Right cardiac atrium (tissue), 5 donors: ENCODE measurements at regions not wholly inside any gene's neighbourhood (a gene's known extent, or its start where the extent isn't known, plus 50 kb on each side); places are given as distances from the start of the nearest gene placed in this dataset.

Experiments used
- ATAC-seq, 2 donors: fragments of 200-7000 bp; cut with Tn5 transposase; one replicate each; pipeline versions ENCODE4 v1.8.0 to v1.9.1; 2020; ENCODE audit warnings: moderate library complexity in 2 of 2, mild to moderate bottlenecking in 1 of 2
- DNase-seq, 3 donors: peaks; one replicate each; pipeline ENCODE4 v3.0.0-alpha.2; 2020
- H3K27ac ChIP-seq: one replicate; pipeline ENCODE4 v1.5.1; 2013; ENCODE audit warnings: mild to moderate bottlenecking, low read length, control low read depth, moderate library complexity
- H3K27me3 ChIP-seq: one replicate; pipeline ENCODE4 v1.6.1; 2013; ENCODE audit not compliant: control insufficient read depth, insufficient read depth
- H3K4me1 ChIP-seq: one replicate; pipeline ENCODE4 v1.6.1; 2013; ENCODE audit warnings: low read length; ENCODE audit not compliant: control insufficient read depth, insufficient read depth
- H3K4me3 ChIP-seq: one replicate; pipeline ENCODE4 v1.5.1; 2013; ENCODE audit warnings: low read length, control low read depth
- H3K9me3 ChIP-seq: one replicate; pipeline ENCODE4 v1.6.1; 2013; ENCODE audit warnings: low read length; ENCODE audit not compliant: control insufficient read depth
- WGBS: extraction: QIAGEN DNeasy Blood & Tissue Kit; methylation state at CpG from one replicate; pipeline ENCODE4 v1.1.7; 2013; 5-methylcytosine and 5-hydroxymethylcytosine counted together
- intact Hi-C, 4 donors: fragments of 100-400 bp; cut with DNase I; formaldehyde crosslinking; loops; one replicate each; pipeline versions ENCODE4 v1.11.0 to v1.14.0; 2022 to 2023
- donor health status: healthy with polysubstance abuse.
- donor health status: DM: no; HTN: yes; CAD: no.
- donor health status: DM: no; HTN: no; CAD: no.
- donor health status: DM: no; HTN: yes; CAD: no; lungs with severe emphysema.
- donor health status: DM: yes; HTN: yes; CAD: no.

GRCh38 chr12:97387844-97388243 lies 74.8 kb upstream of the RMST start:
- Histone ChIP-seq H3K9me3 (no peaks in the 10 kb centered on the region), H3K4me3 (no peak overlapping the region), H3K27ac (no peak overlapping the region), H3K27me3 (no peaks in the 10 kb centered on the region), H3K4me1 (no peaks in the 10 kb centered on the region)
- WGBS, result 72% methylated on average over 2 of the region's 2 CpGs
- intact Hi-C loops, result no loop called here
- ATAC-seq, result no peak
- no peak for DNase-seq

- no peak for ATAC-seq
- DNase-seq, result no peak
These were observed 67.9 kb upstream of the RMST start for GRCh38 chr12:97394657-97395056.

DNA sequence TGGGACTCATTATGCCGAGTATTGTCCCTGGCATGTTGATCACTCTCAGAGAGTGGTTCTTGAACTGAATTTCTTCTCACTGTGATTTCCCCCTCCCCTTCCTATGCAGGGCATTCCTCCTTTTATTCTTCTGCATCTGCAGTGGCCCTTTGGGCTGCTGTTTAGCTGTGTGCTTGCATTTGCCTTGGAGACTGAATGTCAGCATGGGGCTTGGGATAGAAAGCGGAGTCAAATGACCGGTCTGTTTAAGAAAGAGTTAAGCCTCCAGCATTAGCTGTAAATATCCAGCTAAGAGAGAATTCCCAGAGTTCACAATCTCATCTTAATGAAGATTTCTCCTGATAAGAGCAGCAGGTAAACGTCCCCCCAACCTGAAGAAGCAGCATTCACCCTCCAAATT lies 65.6 kb upstream of the RMST start:
- DNase-seq, result no peak
- no peak for ATAC-seq
- intact Hi-C loops, result no loop called here
- 51% methylated on average over 4 of the region's 4 CpGs for whole genome bisulfite sequencing
- no peaks in the 10 kb centered on the region for H3K4me1 ChIP-seq
- H3K27ac ChIP-seq, result no peak overlapping the region
- H3K9me3 ChIP-seq, result no peaks in the 10 kb centered on the region
- no peak overlapping the region for H3K4me3 ChIP-seq
- no peaks in the 10 kb centered on the region for H3K27me3 ChIP-seq

More at GRCh38 chr12:97394657-97395056, 67.9 kb upstream of the RMST start:
- intact Hi-C loops, result no loop called here
- 64% methylated on average over 3 of the region's 3 CpGs for WGBS
- Histone ChIP-seq H3K27me3 (no peaks in the 10 kb centered on the region), H3K4me1 (no peaks in the 10 kb centered on the region), H3K9me3 (no peaks in the 10 kb centered on the region), H3K27ac (no peak overlapping the region), H3K4me3 (no peak overlapping the region)

DNA sequence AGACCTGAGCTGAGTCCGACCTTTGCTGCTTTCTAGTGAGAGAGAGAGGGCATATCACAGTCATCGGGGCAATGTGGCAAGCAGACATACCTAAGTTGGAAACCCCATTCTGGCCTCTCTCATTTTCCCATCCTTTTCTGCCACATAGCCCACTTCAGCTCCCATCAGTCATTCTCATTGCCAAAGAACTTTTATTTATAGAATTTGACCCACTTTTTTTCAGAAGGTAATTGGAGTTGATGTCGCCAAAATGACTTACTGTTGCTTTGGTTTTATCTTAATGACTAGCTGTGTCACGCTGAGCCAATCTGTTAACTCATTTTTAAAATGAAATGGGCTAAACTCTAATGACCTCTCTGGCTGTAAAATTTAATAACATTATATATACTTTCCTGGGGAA lies 63.9 kb upstream of the RMST start:
- DNase-seq (no peak), ATAC-seq (no peak)
- no peak overlapping the region for H3K27ac ChIP-seq
- no peaks in the 10 kb centered on the region for H3K27me3 ChIP-seq
- no peaks in the 10 kb centered on the region for H3K4me1 ChIP-seq
- intact Hi-C loops, result no loop called here
- 60% methylated on average over 4 of the region's 4 CpGs for WGBS
- no peaks in the 10 kb centered on the region for H3K9me3 ChIP-seq
- H3K4me3 ChIP-seq, result no peak overlapping the region

- Histone ChIP-seq H3K9me3 (no peaks in the 10 kb centered on the region), H3K27me3 (no peaks in the 10 kb centered on the region), H3K4me3 (no peak overlapping the region), H3K27ac (no peak overlapping the region), H3K4me1 (no peaks in the 10 kb centered on the region)
- WGBS, result 40% methylated on average over 1 of the region's 1 CpG
- no peak for DNase-seq
- no peak for ATAC-seq
- intact Hi-C loops, result no loop called here
These were observed 58.5 kb upstream of the RMST start for GRCh38 chr12:97404093-97404492.

DNA sequence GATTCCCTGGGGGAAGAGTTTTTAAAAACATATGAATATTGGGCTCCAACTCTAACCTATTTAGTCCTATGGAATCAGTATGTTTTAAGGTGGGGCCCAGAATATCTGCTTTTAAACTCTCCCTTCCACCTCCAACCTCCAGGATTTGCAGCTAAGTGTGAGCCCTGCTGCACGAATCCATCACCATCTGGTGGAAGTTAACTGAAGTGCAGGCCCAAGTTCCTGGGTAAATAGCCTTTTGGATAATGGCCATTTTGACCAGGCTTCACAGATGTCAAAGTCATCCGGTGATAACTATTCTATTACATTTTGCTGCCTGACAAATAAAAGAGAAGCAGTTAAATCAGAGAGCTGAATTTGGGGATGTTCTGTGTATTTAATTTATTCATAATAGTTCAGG lies 58.1 kb upstream of the RMST start:
- Histone ChIP-seq H3K4me1 (no peaks in the 10 kb centered on the region), H3K27ac (no peak overlapping the region), H3K27me3 (no peaks in the 10 kb centered on the region), H3K4me3 (no peak overlapping the region), H3K9me3 (no peaks in the 10 kb centered on the region)
- no peak for DNase-seq
- WGBS, result 5% methylated on average over 2 of the region's 2 CpGs
- peak; percentile 29 to 56 for ATAC-seq
- intact Hi-C loops, result no loop called here

DNA sequence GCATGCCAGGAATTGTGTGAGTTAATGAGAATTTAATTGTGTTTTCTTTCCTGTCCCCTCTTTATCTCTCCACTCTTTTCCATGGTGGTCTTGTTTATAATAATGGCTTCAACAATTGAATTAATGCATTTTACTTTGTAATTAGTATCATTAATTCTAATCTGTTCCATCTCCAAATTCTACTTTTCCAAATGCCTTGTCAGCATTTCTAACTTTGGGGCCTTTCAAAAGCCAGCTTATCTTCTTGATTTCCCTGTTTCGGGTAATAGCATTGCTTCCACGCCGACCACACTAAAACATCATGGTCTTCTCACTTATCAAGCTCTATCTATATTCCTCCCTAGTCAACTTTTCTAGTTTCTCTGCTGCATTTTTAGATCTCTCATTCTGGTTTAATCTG lies 54.2 kb upstream of the RMST start:
- intact Hi-C loops, result no loop called here
- no peak overlapping the region for H3K27ac ChIP-seq
- DNase-seq, result no peak
- no peaks in the 10 kb centered on the region for H3K4me1 ChIP-seq
- H3K4me3 ChIP-seq, result no peak overlapping the region
- 97% methylated on average over 3 of the region's 3 CpGs for WGBS
- no peaks in the 10 kb centered on the region for H3K27me3 ChIP-seq
- no peaks in the 10 kb centered on the region for H3K9me3 ChIP-seq
- ATAC-seq, result no peak

DNA sequence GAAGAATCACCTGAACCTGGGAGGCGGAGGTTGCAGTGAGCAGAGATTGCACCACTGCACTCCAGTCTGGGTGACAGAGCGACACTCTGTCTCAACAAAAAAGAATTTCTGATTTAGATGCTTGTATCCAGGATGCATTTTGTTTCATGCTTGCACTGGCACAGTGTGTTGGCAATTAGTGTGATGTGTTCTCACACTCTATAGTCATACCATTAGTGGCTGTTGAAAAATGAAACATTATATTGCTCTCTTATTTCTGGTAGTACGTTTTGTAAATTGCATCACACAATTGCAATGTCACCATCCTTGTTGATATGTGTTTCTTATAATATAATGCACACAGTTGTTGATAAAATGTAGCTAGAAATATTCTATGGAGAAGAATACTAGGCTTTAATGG lies 51.3 kb upstream of the RMST start:
- intact Hi-C loops, result no loop called here
- Histone ChIP-seq H3K27ac (no peak overlapping the region), H3K27me3 (no peaks in the 10 kb centered on the region), H3K4me3 (no peak overlapping the region), H3K9me3 (no peaks in the 10 kb centered on the region), H3K4me1 (no peaks in the 10 kb centered on the region)
- ATAC-seq (no peak), DNase-seq (no peak)
- 81% methylated on average over 3 of the region's 3 CpGs for WGBS
